ENCODE measurements at regions not wholly inside any gene's neighbourhood (a gene's known extent, or its start where the extent isn't known, plus 50 kb on each side); places are given as distances from the start of the nearest gene placed in this dataset.

- DNase-seq (ENCODE audit: low spot score), result no peak
- no peak overlapping the region for H3K27ac Mint-ChIP-seq
- no peaks in the 10 kb centered on the region for H3K9me3 Mint-ChIP-seq
- no peak overlapping the region for H3K4me3 Mint-ChIP-seq
- TF ChIP-seq ZNF121 (CRISPR knock-in tag; IDR thresholded peaks at IDR 0.05) (no peak), RELA (CRISPR knock-in tag; IDR thresholded peaks at IDR 0.05; ENCODE audit: borderline replicate concordance) (no peak), FOXK1 (CRISPR knock-in tag; IDR thresholded peaks at IDR 0.05) (no peak), USF1 (CRISPR knock-in tag; IDR thresholded peaks at IDR 0.05) (no peak), CREM (CRISPR knock-in tag; IDR thresholded peaks at IDR 0.05) (no peak), PREB (CRISPR knock-in tag; IDR thresholded peaks at IDR 0.05; ENCODE audit: borderline replicate concordance) (no peak), RORB (CRISPR knock-in tag; IDR thresholded peaks at IDR 0.05) (no peak), FOXJ3 (CRISPR knock-in tag; IDR thresholded peaks at IDR 0.05; ENCODE audit: borderline replicate concordance) (no peak), MYBL2 (CRISPR knock-in tag; IDR thresholded peaks at IDR 0.05) (no peak), E2F4 (CRISPR knock-in tag; IDR thresholded peaks at IDR 0.05; ENCODE audit: borderline replicate concordance, low read depth) (no peak), USF2 (CRISPR knock-in tag; IDR thresholded peaks at IDR 0.05) (no peak), ZNF281 (CRISPR knock-in tag; IDR thresholded peaks at IDR 0.05) (no peak), HMGXB4 (CRISPR knock-in tag; IDR thresholded peaks at IDR 0.05) (no peak), TCF7 (CRISPR knock-in tag; IDR thresholded peaks at IDR 0.05; ENCODE audit: low read depth) (no peak), ZBTB43 (CRISPR knock-in tag; IDR thresholded peaks at IDR 0.05) (no peak), CBFB (CRISPR knock-in tag; IDR thresholded peaks at IDR 0.05; ENCODE audit: low read depth) (no peak), PRRX2 (CRISPR knock-in tag; IDR thresholded peaks at IDR 0.05) (no peak), GABPB1 (CRISPR knock-in tag; IDR thresholded peaks at IDR 0.05) (no peak), HMGA2 (CRISPR knock-in tag; IDR thresholded peaks at IDR 0.05) (no peak)
- H3K4me1 Mint-ChIP-seq, result no peaks in the 10 kb centered on the region
- ChIA-PET CTCF (no interaction called here), POLR2A (no interaction called here)
- no peaks in the 10 kb centered on the region for H3K36me3 Mint-ChIP-seq
- no peaks in the 10 kb centered on the region for H3K27me3 Mint-ChIP-seq (ENCODE audit: low read depth)
- no peak for ATAC-seq
Measured at GRCh38 chr14:82694820-82695219, 1161.2 kb upstream of the SEL1L start.

All from WTC11 (cell line).